ENCODE measurements at regions not wholly inside any gene's neighbourhood (a gene's known extent, or its start where the extent isn't known, plus 50 kb on each side); places are given as distances from the start of the nearest gene placed in this dataset.
"Not testable (repeated sequence)": the region's sequence is repeated elsewhere in the genome, so short reads cannot be mapped to it uniquely, and the experiment has no call there.

- H3K4me3 ChIP-seq (ENCODE audit: low read depth, low read length): no peak overlapping the region
- H3K4me1 ChIP-seq (ENCODE audit: insufficient read depth): no peaks in the 10 kb centered on the region
- DNase-seq (ENCODE audit: extremely low spot score): no peak
- H3K27ac ChIP-seq (ENCODE audit: low read depth): no peak overlapping the region
- WGBS: 80% methylated on average over 4 of the region's 4 CpGs
- no peaks in the 10 kb centered on the region for H3K36me3 ChIP-seq (ENCODE audit: insufficient read depth)
These were observed 119.0 kb upstream of the PRSS16 start for GRCh38 chr6:27128311-27129094.

GRCh38 chr6:27129095-27129815 is 118.2 kb upstream of the PRSS16 start:
- Histone ChIP-seq H3K4me3 (ENCODE audit: low read depth, low read length) (no peak overlapping the region), H3K4me1 (ENCODE audit: insufficient read depth) (no peaks in the 10 kb centered on the region), H3K27ac (ENCODE audit: low read depth) (no peak overlapping the region), H3K36me3 (ENCODE audit: insufficient read depth) (no peaks in the 10 kb centered on the region)
- no peak for DNase-seq (ENCODE audit: extremely low spot score)
- WGBS: 89% methylated on average over 5 of the region's 5 CpGs

GRCh38 chr6:27129917-27130316 is 117.6 kb upstream of the PRSS16 start:
- Histone ChIP-seq H3K4me1 (ENCODE audit: insufficient read depth) (no peaks in the 10 kb centered on the region), H3K4me3 (ENCODE audit: low read depth, low read length) (no peak overlapping the region), H3K27ac (ENCODE audit: low read depth) (no peak overlapping the region), H3K36me3 (ENCODE audit: insufficient read depth) (no peaks in the 10 kb centered on the region)
- 91% methylated on average over 8 of the region's 8 CpGs for WGBS
- DNase-seq (ENCODE audit: extremely low spot score): no peak

GRCh38 chr6:27130668-27131428 is 116.7 kb upstream of the PRSS16 start:
- H3K36me3 ChIP-seq (ENCODE audit: insufficient read depth): no peaks in the 10 kb centered on the region
- no peaks in the 10 kb centered on the region for H3K4me1 ChIP-seq (ENCODE audit: insufficient read depth)
- WGBS: 39% methylated on average over 7 of the region's 7 CpGs
- DNase-seq (ENCODE audit: extremely low spot score): no peak
- H3K4me3 ChIP-seq (ENCODE audit: low read depth, low read length): peak overlapping the region; percentile 33
- H3K27ac ChIP-seq (ENCODE audit: low read depth): no peak overlapping the region

GRCh38 chr6:27132282-27132531 is 115.3 kb upstream of the PRSS16 start:
- H3K27ac ChIP-seq (ENCODE audit: low read depth): peak overlapping the region; percentile 78
- H3K36me3 ChIP-seq (ENCODE audit: insufficient read depth); H3K4me1 ChIP-seq (ENCODE audit: insufficient read depth); DNase-seq (ENCODE audit: extremely low spot score): not testable (repeated sequence)
- 1% methylated on average over 14 of the region's 14 CpGs for WGBS
- peak overlapping the region; percentile 35 for H3K4me3 ChIP-seq (ENCODE audit: low read depth, low read length)

- peak; percentile 98 for DNase-seq (ENCODE audit: extremely low spot score)
- no peaks in the 10 kb centered on the region for H3K36me3 ChIP-seq (ENCODE audit: insufficient read depth)
- under 1% methylated on average over 53 of the region's 53 CpGs for WGBS
- peak overlapping the region; percentile 78 for H3K27ac ChIP-seq (ENCODE audit: low read depth)
- no peaks in the 10 kb centered on the region for H3K4me1 ChIP-seq (ENCODE audit: insufficient read depth)
- peak overlapping the region; percentile 35 for H3K4me3 ChIP-seq (ENCODE audit: low read depth, low read length)
These were observed 114.8 kb upstream of the PRSS16 start for GRCh38 chr6:27132532-27133280.

- Histone ChIP-seq H3K27ac (ENCODE audit: low read depth) (peak overlapping the region; percentile 55), H3K4me1 (ENCODE audit: insufficient read depth) (no peaks in the 10 kb centered on the region), H3K4me3 (ENCODE audit: low read depth, low read length) (peak overlapping the region; percentile 26), H3K36me3 (ENCODE audit: insufficient read depth) (no peaks in the 10 kb centered on the region)
- DNase-seq (ENCODE audit: extremely low spot score): no peak
- 7% methylated on average over 43 of the region's 43 CpGs for WGBS
These were observed 113.9 kb upstream of the PRSS16 start for GRCh38 chr6:27133281-27134227.

GRCh38 chr6:27135087-27135657 is 112.3 kb upstream of the PRSS16 start:
- 86% methylated on average over 3 of the region's 3 CpGs for WGBS
- Histone ChIP-seq H3K4me3 (ENCODE audit: low read depth, low read length) (no peak overlapping the region), H3K4me1 (ENCODE audit: insufficient read depth) (no peaks in the 10 kb centered on the region), H3K36me3 (ENCODE audit: insufficient read depth) (no peaks in the 10 kb centered on the region), H3K27ac (ENCODE audit: low read depth) (no peak overlapping the region)
- no peak for DNase-seq (ENCODE audit: extremely low spot score)

GRCh38 chr6:27136077-27136644 is 111.3 kb upstream of the PRSS16 start:
- Histone ChIP-seq H3K36me3 (ENCODE audit: insufficient read depth) (no peaks in the 10 kb centered on the region), H3K4me1 (ENCODE audit: insufficient read depth) (no peaks in the 10 kb centered on the region), H3K4me3 (ENCODE audit: low read depth, low read length) (no peak overlapping the region), H3K27ac (ENCODE audit: low read depth) (no peak overlapping the region)
- DNase-seq (ENCODE audit: extremely low spot score): no peak
- WGBS: 93% methylated on average over 6 of the region's 6 CpGs

- Histone ChIP-seq H3K4me3 (ENCODE audit: low read depth, low read length) (no peak overlapping the region), H3K27ac (ENCODE audit: low read depth) (no peak overlapping the region), H3K36me3 (ENCODE audit: insufficient read depth) (no peaks in the 10 kb centered on the region), H3K4me1 (ENCODE audit: insufficient read depth) (no peaks in the 10 kb centered on the region)
- no peak for DNase-seq (ENCODE audit: extremely low spot score)
- WGBS: 87% methylated on average over 5 of the region's 5 CpGs
These were observed 110.3 kb upstream of the PRSS16 start for GRCh38 chr6:27136978-27137814.

- no peak for DNase-seq (ENCODE audit: extremely low spot score)
- no peak overlapping the region for H3K27ac ChIP-seq (ENCODE audit: low read depth)
- H3K36me3 ChIP-seq (ENCODE audit: insufficient read depth): no peaks in the 10 kb centered on the region
- no peak overlapping the region for H3K4me3 ChIP-seq (ENCODE audit: low read depth, low read length)
- WGBS: 80% methylated on average over 3 of the region's 3 CpGs
- no peaks in the 10 kb centered on the region for H3K4me1 ChIP-seq (ENCODE audit: insufficient read depth)
These were observed 109.1 kb upstream of the PRSS16 start for GRCh38 chr6:27138406-27138805.
